GM21576 (cell line): ENCODE measurements at regions not wholly inside any gene's neighbourhood (a gene's known extent, or its start where the extent isn't known, plus 50 kb on each side); places are given as distances from the start of the nearest gene placed in this dataset.

Experiments used
- ATAC-seq: cut with Tn5 transposase; IDR thresholded peaks from one replicate; pipeline ENCODE4 v1.9.1; 2021; ENCODE audit warnings: mild to moderate bottlenecking, moderate library complexity; ENCODE audit not compliant: unreplicated experiment

GRCh38 chr7:46839651-46840050, 742.3 kb downstream of the TNS3 start:
- ATAC-seq: no peak

GRCh38 chr7:46838463-46838862, 743.4 kb downstream of the TNS3 start:
- no peak for ATAC-seq

GRCh38 chr7:46835556-46835955, 746.4 kb downstream of the TNS3 start:
- ATAC-seq: no peak

DNA sequence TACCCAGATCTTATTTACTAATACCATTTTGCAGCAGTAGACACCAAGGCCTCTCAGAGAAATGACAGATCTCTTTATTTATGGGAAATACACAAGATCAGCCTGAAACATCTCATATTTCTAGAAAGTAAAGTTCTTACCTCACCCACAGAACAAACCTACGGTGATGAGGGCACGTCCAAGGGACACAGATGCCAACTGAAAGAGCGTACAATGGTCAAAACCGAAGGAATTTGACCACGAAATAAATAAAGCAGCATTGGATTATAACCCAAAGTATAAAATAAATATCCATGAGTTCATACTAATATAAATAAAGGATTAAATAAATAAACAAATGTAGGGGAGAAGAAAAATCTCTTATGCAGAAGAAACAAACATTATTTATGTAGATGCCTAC, 747.0 kb downstream of the TNS3 start:
- no peak for ATAC-seq

- no peak for ATAC-seq
Observed at GRCh38 chr7:46833197-46833596, 748.7 kb downstream of the TNS3 start.

DNA sequence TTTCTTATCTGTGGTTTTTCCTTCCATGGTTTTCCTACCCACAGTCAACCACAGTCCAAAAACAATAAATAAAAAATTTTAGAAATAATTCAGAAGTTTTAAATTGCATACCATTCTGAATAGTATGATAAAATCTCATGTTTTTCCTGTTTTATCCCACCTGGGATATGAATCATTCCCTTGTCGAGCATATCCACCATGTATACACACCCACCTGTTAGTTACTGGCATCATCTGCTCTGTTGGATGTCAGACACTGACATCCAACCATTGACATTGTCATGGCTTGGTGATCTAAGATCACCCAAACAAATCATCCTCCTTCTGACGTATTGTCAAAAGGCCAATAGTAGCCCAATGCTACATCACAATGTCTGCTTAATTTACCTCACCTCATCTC, 749.8 kb downstream of the TNS3 start:
- no peak for ATAC-seq

DNA sequence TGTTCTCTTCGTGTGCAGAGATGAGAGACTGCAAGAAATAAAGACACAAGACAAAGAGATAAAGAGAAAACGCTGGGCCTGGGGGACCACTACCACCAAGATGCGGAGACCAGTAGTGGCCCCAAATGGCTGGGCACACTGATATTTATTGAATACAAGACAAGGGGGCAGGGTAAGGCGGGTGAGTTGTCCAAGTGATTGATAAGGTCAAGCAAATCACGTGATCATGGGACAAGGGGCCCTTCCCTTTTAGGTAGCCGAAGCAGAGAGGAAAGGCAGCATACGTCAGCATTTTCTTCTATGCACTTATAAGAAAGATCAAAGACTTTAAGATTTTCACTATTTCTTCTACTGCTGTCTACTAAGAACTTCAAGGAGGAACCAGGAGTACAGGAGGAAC, 762.1 kb downstream of the TNS3 start:
- no peak for ATAC-seq

DNA sequence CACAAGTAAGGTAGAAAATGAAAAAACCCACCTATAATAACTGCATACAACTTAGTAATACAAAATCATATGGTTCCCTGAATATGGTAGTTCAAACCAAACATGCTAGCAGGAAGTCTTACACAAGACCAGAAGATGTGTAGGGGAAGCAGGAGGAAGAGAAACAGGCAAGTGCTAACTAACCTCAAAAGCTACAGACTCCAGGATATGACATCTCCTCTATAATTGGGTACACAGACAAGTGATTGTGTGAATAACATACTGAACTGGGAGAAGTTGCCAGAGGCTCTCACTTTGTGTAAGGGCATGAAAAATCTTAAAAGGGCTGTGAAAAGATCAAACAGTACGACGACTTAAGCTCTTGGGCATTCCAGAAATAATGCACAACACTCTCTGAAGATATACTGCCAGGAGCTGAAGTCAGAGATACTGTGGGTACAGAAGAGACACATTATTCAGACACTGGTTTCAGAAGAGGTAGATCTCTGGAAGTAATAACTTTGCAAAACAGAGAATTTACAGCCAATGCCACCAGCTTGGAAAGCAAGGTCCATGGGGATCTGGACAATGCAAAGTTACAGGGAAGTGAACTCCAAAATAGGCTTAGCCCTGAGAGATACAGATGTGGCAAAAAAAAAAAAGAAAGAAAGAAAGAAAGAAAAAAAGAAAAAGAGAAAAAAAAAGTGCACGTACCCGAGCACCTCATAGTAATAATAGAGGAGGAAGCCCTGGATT, 767.2 kb downstream of the TNS3 start:
- ATAC-seq: no peak

GRCh38 chr7:46812101-46812675, 769.7 kb downstream of the TNS3 start:
- no peak for ATAC-seq

DNA sequence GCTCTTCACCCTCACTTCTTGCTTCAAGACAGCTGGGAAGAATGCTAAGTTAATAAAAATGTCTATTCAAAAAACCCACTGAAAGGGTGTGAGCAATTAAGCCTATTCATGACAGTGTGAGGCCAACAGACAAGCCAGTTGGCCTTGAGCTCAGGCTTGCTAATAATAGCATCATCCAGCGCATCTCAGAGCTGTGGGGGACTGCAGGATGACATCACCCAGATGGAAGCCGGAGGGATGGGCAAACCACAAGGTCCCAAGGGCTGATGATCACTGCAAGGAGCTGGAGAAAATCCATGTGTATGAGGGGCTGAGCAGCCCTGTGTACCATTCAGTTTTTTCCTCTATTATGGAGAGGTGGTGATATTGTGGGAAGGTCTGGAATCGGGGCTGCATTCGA, 770.4 kb downstream of the TNS3 start:
- ATAC-seq: no peak

DNA sequence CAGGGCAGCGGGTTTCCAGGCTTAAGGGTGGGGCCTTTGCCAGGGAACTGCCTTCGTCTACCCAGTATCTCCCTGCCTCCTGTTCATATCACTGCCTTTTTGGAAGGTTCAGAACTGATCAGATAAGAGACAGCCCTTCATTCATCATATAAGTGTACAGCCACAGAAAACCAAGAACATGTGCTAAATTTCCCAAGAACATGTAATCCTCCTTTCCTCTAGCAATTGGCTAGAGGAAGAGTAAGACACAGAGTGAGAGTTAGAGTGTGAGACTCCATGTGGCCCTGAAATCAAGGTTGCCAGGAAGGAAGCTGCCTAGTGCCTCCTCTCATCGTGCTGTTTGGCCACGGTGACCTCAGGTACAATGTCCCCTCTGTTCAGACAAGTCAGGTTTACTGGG, 770.9 kb downstream of the TNS3 start:
- no peak for ATAC-seq

GRCh38 chr7:46809886-46810285, 772.0 kb downstream of the TNS3 start:
- ATAC-seq: no peak

GRCh38 chr7:46806856-46807255, 775.1 kb downstream of the TNS3 start:
- ATAC-seq: no peak

GRCh38 chr7:46802479-46802878, 779.4 kb downstream of the TNS3 start:
- ATAC-seq: no peak

DNA sequence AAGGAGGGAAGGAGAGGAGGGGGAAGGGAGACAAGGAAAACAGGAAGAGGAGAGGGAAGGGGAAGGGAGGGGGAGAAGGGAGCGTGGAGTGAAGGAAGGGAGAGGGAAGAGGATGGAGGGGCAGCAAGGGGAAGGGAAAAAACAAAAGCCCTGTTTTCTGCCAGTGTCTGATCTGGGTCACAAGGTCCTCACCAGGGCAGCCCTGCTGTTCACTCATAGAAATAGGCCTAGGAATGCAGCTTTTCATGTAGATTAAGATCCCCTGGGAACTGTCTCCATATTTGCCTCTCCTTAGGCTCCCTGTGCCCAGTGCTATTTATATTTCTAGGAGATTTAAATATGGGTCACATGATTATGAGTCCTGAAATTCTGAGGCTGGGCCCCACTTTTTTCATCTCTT, 790.7 kb downstream of the TNS3 start:
- ATAC-seq: no peak

GRCh38 chr7:46786995-46787394, 794.9 kb downstream of the TNS3 start:
- no peak for ATAC-seq

DNA sequence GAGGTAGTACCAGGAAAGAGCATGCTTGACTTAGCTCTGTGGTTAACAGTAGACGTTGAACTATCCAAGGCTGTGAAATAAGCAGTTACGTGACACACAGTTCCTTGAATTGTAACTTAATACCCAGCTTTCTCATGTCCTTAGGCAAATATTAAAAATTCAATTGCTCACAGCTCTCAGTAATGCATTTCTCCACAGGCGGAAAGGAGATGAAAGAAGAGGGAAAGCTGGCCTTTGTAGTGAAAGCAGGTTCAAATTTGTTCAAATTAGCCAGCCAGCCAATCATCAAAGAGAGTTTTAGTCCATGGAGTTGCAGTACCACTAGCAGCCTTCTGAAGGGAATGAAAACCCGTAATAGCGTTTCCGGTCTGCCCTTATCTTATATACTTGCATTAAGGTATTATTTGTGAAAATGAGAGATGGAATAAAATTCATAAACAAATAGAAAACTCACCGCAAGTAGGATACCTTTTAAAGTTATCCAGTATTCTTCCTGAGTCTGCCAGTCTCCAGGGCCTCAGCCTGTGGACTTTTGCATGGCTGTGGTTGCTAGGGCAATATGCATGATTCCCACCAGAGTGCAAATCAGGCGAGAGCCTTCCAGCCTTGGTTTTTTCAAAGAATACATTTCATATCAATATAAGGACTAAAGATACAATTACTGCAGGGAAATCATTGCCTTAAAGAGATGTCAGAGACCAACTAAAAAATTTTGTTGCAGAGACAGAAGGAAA, 795.5 kb downstream of the TNS3 start:
- ATAC-seq: no peak

DNA sequence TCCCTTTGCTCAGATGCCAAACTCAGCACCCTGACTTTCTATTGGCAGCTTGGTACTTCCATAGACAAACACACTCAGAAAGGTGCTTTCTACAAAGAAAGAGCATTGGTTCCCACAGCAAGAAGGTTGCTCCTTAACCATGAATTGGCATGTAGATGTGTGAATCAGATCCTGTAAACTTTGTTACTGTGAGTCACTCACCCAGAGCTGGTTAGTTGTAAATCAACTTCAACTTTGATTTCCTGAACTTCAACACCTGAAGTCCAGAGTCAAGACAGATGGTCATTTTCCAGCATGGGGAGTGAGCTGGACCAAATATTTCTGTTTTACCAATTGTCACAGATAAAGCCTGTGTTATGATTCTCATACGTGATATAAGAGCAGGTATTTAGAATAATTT, 797.2 kb downstream of the TNS3 start:
- no peak for ATAC-seq

- ATAC-seq: no peak
Observed at GRCh38 chr7:46781901-46782439, 799.9 kb downstream of the TNS3 start.

- ATAC-seq: no peak
Observed at GRCh38 chr7:46776790-46777189, 805.1 kb downstream of the TNS3 start.

DNA sequence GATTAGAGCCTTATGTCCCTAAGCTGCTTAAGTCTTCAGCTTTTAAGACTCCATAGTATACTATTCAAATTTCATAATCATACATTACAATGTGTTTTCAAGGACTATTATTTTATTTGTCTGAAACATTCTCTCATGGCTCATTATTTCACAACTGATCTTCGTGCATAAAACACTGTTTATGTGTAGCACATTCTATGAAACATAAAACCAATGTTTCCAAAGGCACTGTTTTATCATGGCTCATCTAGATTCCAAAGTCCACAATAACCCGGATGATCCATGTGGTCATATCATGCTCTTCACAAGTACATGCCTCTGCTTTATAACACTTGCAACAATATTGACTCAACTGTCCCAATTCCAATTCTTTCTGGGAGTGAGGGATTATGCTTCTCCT, 806.1 kb downstream of the TNS3 start:
- ATAC-seq: no peak

DNA sequence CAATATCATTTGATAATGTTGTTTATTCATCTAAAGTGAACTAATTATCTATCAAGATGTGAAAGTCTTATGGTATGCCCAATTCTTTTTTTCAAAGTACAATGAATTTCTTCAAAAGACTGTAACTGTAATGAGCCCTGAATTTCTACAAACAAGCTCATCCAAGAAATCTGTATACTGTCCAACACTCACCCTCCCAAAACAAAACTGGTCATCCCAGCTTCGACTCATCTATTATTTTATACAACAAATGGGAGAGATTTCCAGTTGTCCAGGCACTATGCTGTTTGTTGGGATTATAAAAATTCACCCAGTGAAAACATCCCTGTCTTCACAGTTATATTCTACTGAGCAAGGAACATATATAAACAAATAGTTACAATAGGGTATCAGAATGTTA, 806.9 kb downstream of the TNS3 start:
- ATAC-seq: no peak
